Sigmoid colon (tissue), 6 donors: ENCODE measurements at regions not wholly inside any gene's neighbourhood (a gene's known extent, or its start where the extent isn't known, plus 50 kb on each side); places are given as distances from the start of the nearest gene placed in this dataset.

ENCODE experiments used
- DNase-seq: peaks from one replicate; pipeline ENCODE4 v3.0.0-alpha.2; 2019
- H3K27ac ChIP-seq, 4 donors: fragments of 200-600 bp; sonication (generic); one replicate each; pipeline ENCODE4 v1.5.1; 2016 to 2019; ENCODE audit warnings: mild to moderate bottlenecking in 1 of 4
- H3K27me3 ChIP-seq, 3 donors: fragments of 200-600 bp; sonication (generic); one replicate each; pipeline ENCODE4 v1.5.1; 2019; ENCODE audit warnings: mild to moderate bottlenecking in 1 of 3
- H3K36me3 ChIP-seq, 4 donors: fragments of 200-600 bp; sonication (generic); one replicate each; pipeline ENCODE4 v1.5.1; 2016 to 2019
- H3K4me1 ChIP-seq, 4 donors: fragments of 200-600 bp; sonication (generic); one replicate each; pipeline ENCODE4 v1.5.1; 2017 to 2019
- H3K4me3 ChIP-seq, 4 donors: fragments of 200-600 bp; sonication (generic); one replicate each; pipeline ENCODE4 v1.5.1; 2017 to 2019; ENCODE audit warnings: mild to moderate bottlenecking in 2 of 4, moderate library complexity in 1 of 4
- H3K9me3 ChIP-seq, 4 donors: fragments of 200-600 bp in 3 of 4; sonication (generic) in 3 of 4; one replicate each; pipeline versions ENCODE4 v1.5.1 to v1.6.1; 2013 to 2019
- CTCF ChIP-seq, 4 experiments: fragments of 450-650 bp in 3 of 4; fragments of 200-600 bp in 1 of 4; IDR thresholded peaks; one replicate each; pipeline ENCODE4 v1.5.1; 2016 to 2019; ENCODE audit warnings: antibody characterized with exemption in 4 of 4, mild to moderate bottlenecking in 3 of 4, moderate library complexity in 2 of 4
- EP300 ChIP-seq, 4 donors: sonication (generic); formaldehyde crosslinking; IDR thresholded peaks; one replicate each; pipeline ENCODE4 v1.6.1; 2017; ENCODE audit warnings: antibody characterized with exemption in 4 of 4
- POLR2A ChIP-seq, 2 donors: fragments of 450-650 bp; IDR thresholded peaks; one replicate each; pipeline ENCODE4 v1.6.1; 2016; ENCODE audit warnings: antibody characterized with exemption in 2 of 2, mild to moderate bottlenecking in 2 of 2, moderate library complexity in 2 of 2
- POLR2AphosphoS5 ChIP-seq, 4 donors: sonication (generic); formaldehyde crosslinking; IDR thresholded peaks; one replicate each; pipeline ENCODE4 v1.6.1; 2017; ENCODE audit warnings: antibody characterized with exemption in 4 of 4
- WGBS, 2 donors: extraction: QIAGEN DNeasy Blood & Tissue Kit; methylation state at CpG; one replicate each; pipeline ENCODE4 v1.1.7; 2013; 5-methylcytosine and 5-hydroxymethylcytosine counted together
- intact Hi-C: fragments of 100-400 bp; cut with DNase I; formaldehyde crosslinking; loops from one replicate; pipeline ENCODE4 v1.15.1; 2023
- donor health status: healthy with polysubstance abuse.
- donor health status: healthy.

- H3K4me3 ChIP-seq: no peak overlapping the region
- intact Hi-C loops: no loop called here
- no peak overlapping the region for H3K27ac ChIP-seq
- DNase-seq: no peak
- 80 to 85% methylated on average over 3 of the region's 3 CpGs for WGBS, 2 donors
- H3K27me3 ChIP-seq: no peaks in the 10 kb centered on the region
- H3K9me3 ChIP-seq: no peaks in the 10 kb centered on the region
- no peaks in the 10 kb centered on the region for H3K4me1 ChIP-seq
- H3K36me3 ChIP-seq: no peaks in the 10 kb centered on the region
- TF ChIP-seq EP300 (IDR thresholded peaks at IDR 0.05): no peak
Measured at GRCh38 chr6:113076116-113076515, 729.0 kb downstream of the RFPL4B start.

GRCh38 chr6:113076816-113077215 is 729.7 kb downstream of the RFPL4B start:
- Histone ChIP-seq H3K4me1 (no peaks in the 10 kb centered on the region), H3K36me3 (no peaks in the 10 kb centered on the region), H3K9me3 (no peaks in the 10 kb centered on the region), H3K27ac (no peak overlapping the region), H3K4me3 (no peak overlapping the region), H3K27me3 (no peaks in the 10 kb centered on the region)
- no peak for DNase-seq
- 83 to 90% methylated on average over 1 of the region's 1 CpG for WGBS, 2 donors
- TF ChIP-seq CTCF (IDR thresholded peaks at IDR 0.05) (no peak), POLR2AphosphoS5 (IDR thresholded peaks at IDR 0.05) (no peak), POLR2A (IDR thresholded peaks at IDR 0.05) (no peak), EP300 (IDR thresholded peaks at IDR 0.05) (no peak)
- intact Hi-C loops: no loop called here

GRCh38 chr6:113077794-113078193 is 730.7 kb downstream of the RFPL4B start:
- no peaks in the 10 kb centered on the region for H3K9me3 ChIP-seq
- 90 to 91% methylated on average over 2 of the region's 2 CpGs for WGBS, 2 donors
- H3K4me1 ChIP-seq: no peaks in the 10 kb centered on the region
- H3K27ac ChIP-seq: no peak overlapping the region
- no peaks in the 10 kb centered on the region for H3K27me3 ChIP-seq
- TF ChIP-seq POLR2AphosphoS5 (IDR thresholded peaks at IDR 0.05) (no peak), CTCF (IDR thresholded peaks at IDR 0.05) (no peak), EP300 (IDR thresholded peaks at IDR 0.05) (no peak), POLR2A (IDR thresholded peaks at IDR 0.05) (no peak)
- H3K4me3 ChIP-seq: no peak overlapping the region
- intact Hi-C loops: no loop called here
- DNase-seq: no peak
- no peaks in the 10 kb centered on the region for H3K36me3 ChIP-seq

GRCh38 chr6:113078791-113079190 is 731.7 kb downstream of the RFPL4B start:
- intact Hi-C loops: no loop called here
- Histone ChIP-seq H3K4me3 (no peak overlapping the region), H3K4me1 (no peaks in the 10 kb centered on the region), H3K27ac (no peak overlapping the region), H3K36me3 (no peaks in the 10 kb centered on the region), H3K9me3 (no peaks in the 10 kb centered on the region), H3K27me3 (no peaks in the 10 kb centered on the region)
- no peak for DNase-seq
- no peak for TF ChIP-seq EP300 (IDR thresholded peaks at IDR 0.05)
- 72 to 82% methylated on average over 4 of the region's 4 CpGs for WGBS, 2 donors

- WGBS, 2 donors: 44 to 48% methylated on average over 3 of the region's 3 CpGs
- TF ChIP-seq POLR2A (IDR thresholded peaks at IDR 0.05) (no peak), CTCF (IDR thresholded peaks at IDR 0.05) (no peak), EP300 (IDR thresholded peaks at IDR 0.05) (no peak), POLR2AphosphoS5 (IDR thresholded peaks at IDR 0.05) (no peak)
- no peak for DNase-seq
- no peak overlapping the region for H3K4me3 ChIP-seq
- no peaks in the 10 kb centered on the region for H3K27me3 ChIP-seq
- intact Hi-C loops: no loop called here
- no peaks in the 10 kb centered on the region for H3K9me3 ChIP-seq
- no peak overlapping the region for H3K27ac ChIP-seq
- H3K36me3 ChIP-seq: no peaks in the 10 kb centered on the region
- no peaks in the 10 kb centered on the region for H3K4me1 ChIP-seq
Measured at GRCh38 chr6:113082745-113083144, 735.6 kb downstream of the RFPL4B start.

GRCh38 chr6:113083947-113084346 is 736.8 kb downstream of the RFPL4B start:
- no peak overlapping the region for H3K4me3 ChIP-seq
- no peak for DNase-seq
- H3K27ac ChIP-seq: no peak overlapping the region
- H3K36me3 ChIP-seq: no peaks in the 10 kb centered on the region
- H3K9me3 ChIP-seq: no peaks in the 10 kb centered on the region
- H3K27me3 ChIP-seq: no peaks in the 10 kb centered on the region
- no peaks in the 10 kb centered on the region for H3K4me1 ChIP-seq
- TF ChIP-seq EP300 (IDR thresholded peaks at IDR 0.05): no peak
- TF ChIP-seq POLR2AphosphoS5 (IDR thresholded peaks at IDR 0.05): no peak
- TF ChIP-seq POLR2A (IDR thresholded peaks at IDR 0.05): no peak
- no peak for TF ChIP-seq CTCF (IDR thresholded peaks at IDR 0.05)
- intact Hi-C loops: no loop called here
- WGBS, 2 donors: 87 to 94% methylated on average over 3 of the region's 3 CpGs
